ENCODE measurements at regions not wholly inside any gene's neighbourhood (a gene's known extent, or its start where the extent isn't known, plus 50 kb on each side); places are given as distances from the start of the nearest gene placed in this dataset.

DNA sequence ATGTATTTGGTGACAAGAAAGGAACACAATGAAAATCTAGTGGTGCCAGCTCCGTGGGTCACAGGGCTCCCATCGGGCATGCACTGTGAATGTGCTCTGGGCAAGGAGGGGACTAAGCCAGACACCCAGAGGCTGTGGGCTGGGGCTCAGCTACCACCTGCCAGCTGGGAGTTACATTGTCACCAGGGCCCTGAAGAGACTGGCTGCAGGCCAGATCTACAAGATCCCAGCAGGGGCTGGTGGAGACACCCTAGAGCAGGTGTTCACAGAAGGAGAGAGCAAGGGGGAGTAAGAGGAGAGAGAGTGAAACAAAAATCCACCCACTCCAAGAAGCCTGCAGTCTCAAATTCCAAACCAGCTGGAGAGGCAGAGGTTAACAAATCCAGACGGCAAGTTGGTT is 116.6 kb upstream of the ADCY1 start:
- no peak for DNase-seq

DNA sequence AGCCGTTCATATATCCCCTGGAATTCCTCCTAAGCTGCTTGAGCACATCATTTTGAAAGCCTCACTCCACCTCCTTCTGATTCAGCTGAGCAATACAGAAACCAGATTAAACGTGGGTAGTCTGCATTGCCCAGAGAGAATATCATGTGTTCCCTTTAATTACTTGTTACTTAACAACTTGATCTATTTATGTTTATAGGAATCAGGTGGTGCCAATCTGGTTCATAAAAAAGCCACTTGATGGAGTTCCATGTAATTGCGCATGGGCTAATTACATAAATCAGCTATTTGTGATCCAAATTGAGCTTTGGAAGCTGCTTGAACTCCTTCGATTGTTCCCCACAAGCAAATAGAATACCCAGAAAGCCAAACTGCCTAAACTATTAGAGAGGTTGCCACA is 114.7 kb upstream of the ADCY1 start:
- DNase-seq, result no peak

GRCh38 chr7:45460379-45460778 is 113.8 kb upstream of the ADCY1 start:
- no peak for DNase-seq

- DNase-seq, result no peak
Measured at GRCh38 chr7:45461026-45461425, 113.1 kb upstream of the ADCY1 start.

DNA sequence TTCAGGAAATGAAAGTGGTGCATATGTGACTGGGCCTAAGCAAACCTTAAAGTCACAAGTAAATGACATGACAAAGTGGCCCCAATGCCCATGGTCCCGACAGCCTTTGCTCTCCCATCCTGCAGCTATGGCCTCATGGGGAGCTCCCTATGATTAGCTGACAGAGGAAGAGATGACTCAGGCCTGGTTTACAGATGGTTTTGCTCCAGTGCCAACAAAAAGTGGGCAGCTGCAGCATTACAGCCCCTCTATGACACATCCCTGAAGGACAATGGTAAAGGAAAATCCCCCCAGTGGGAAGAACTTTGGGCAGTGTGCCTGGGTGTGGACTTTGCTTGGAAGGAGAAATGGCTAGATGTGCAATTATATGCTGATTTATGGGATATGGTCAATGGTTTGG is 105.1 kb upstream of the ADCY1 start:
- DNase-seq, result no peak

GRCh38 chr7:45470031-45470430 is 104.1 kb upstream of the ADCY1 start:
- no peak for DNase-seq

DNA sequence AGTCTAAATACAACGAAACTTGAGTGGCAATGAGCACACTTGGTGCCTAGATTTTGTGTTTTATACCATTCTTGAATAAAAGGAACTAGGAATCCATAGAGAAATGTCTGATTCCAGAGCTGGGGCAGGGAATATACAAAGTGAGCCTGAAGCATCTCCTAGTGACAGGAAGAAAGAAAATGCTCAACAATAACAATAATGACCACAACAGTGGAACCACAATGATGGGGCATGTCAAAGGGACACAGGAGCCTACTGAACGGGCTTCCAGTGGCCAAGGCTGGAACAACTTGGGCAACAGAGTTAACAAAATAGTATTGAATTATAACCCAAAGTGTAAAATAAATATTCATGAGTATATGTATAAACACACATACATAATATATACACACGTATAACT is 94.4 kb upstream of the ADCY1 start:
- no peak for DNase-seq

GRCh38 chr7:45482451-45482850 is 91.7 kb upstream of the ADCY1 start:
- DNase-seq, result no peak

DNA sequence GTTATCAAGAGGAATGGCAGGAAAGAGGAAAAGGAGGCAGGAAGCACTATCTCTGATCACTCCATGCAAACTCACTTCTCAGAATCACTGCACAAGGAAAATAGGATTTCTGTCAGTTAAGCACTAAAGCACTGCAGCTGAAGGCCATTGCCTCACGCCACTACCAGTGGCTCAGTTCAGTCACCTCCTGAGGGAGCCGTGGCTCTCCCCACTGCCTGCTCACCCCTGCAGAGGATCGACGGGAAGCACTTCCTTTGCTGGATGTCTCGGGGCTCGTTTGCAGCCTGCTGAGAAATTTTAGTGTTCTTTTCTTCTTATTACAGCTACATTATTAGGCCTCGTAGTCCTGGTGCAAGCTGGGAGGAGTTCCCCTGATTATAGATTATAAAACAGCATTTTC is 90.1 kb upstream of the ADCY1 start:
- no peak for DNase-seq

DNA sequence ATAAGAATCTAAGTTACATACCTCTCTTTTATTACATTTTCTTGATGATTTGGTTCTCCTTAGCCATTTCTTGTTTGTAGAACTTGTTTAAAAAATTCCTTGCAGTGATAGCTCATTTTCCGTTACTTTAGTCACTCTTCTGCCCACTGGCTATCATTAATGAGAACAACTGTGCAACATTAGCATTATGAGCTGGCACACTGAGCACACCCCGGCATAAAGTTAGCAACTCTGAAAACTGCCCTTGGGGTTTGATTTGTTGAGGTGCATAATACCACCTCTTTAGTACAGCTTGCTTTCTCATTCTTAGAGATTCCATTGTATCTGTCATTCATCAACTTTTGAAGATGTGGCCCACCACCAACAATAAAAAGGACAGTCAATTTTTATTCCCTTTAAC is 87.6 kb upstream of the ADCY1 start:
- DNase-seq, result no peak

- no peak for DNase-seq
Measured at GRCh38 chr7:45494885-45495284, 79.3 kb upstream of the ADCY1 start.

GRCh38 chr7:45495618-45496017 is 78.5 kb upstream of the ADCY1 start:
- DNase-seq, result no peak

DNA sequence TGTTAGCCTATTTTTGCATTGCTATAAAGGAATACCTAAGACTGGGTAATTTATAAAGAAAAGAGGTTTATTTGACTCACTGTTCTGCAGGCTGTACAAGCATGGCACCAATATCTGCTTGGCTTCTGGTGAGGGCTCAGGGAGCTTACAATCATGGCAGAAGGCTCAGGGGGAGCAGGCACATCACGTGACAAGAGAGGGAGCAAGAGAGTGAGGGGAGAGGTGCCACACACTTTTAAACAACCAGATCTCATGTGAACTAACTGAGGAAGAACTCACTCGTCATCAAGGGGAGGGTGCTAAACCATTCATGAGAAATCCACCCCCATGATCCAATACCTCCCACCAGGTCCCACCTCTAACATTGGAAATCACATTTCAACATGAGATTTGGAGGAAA is 73.9 kb upstream of the ADCY1 start:
- no peak for DNase-seq

DNA sequence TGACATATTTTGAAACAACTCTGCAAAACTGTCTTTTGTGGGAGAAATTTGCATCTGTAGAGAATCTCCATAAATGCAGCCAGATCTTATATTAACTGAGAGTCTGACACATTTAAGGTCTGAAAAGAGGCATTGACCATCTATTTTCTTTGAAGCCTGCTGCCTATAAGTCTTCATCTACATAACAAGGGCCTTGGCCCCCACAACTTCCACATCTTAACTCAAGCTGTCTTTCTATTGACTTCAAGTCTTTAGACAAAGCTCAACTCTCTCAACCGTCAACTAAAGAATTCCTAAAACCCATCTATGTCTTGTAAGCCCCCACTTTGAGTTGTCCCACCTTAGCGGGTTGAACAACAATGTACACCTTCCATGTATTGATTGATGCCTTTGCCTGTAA is 72.4 kb upstream of the ADCY1 start:
- DNase-seq, result no peak

- no peak for DNase-seq
Measured at GRCh38 chr7:45506059-45506458, 68.1 kb upstream of the ADCY1 start.

DNA sequence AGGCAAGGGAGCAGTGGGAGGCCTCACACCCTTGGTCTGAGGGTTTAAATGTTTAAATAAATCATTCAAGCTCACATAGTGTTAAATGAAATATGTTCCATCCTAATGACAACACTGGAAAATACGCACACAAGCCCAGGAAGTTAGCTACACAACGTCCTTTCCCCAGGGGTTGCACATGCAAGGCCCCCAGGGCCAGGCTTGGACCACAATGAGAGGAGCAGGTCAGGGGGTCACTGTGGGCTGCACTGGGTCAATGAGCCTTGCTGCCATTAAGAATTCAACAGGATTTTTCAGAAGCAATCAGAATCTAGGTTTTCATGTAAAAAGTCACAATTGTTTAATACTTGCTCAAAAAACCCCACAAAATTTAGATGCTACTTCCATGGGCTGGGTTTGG is 64.9 kb upstream of the ADCY1 start:
- no peak for DNase-seq

GRCh38 chr7:45511721-45512597 is 62.2 kb upstream of the ADCY1 start:
- no peak for DNase-seq

DNA sequence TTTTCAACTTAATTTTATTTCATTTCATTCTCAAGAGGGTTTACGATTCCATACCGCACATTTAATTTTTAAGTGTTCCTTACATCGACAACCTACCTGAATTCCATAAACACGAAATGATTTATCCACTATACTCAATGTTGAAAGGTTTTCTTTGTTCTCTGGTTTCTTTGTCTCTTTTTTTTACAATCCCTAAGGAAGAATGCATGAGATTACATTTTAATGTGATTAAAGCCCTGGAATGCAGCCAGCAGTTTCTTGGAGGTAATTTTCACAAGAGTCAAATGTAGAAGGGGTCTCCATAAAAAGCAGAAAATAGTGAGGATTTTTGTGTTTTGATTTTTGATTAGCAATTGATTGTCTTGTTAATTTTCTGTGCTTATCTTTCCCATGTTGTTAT is 59.2 kb upstream of the ADCY1 start:
- DNase-seq, result no peak

GRCh38 chr7:45515346-45515745 is 58.8 kb upstream of the ADCY1 start:
- no peak for DNase-seq

Data from stimulated activated CD4-positive, alpha-beta T cell treated with anti-CD3 and anti-CD28 coated beads, Interleukin-1b, Interleukin-23, amount 100 ng/mL, for 48 hours (primary cell).